PC-3 (cell line): ENCODE measurements at regions not wholly inside any gene's neighbourhood (a gene's known extent, or its start where the extent isn't known, plus 50 kb on each side); places are given as distances from the start of the nearest gene placed in this dataset.

Experiments used
- CTCF ChIP-seq: fragments of 300-600 bp; sonication (generic); conservative IDR thresholded peaks from 2 replicates; pipeline ENCODE4 v1.5.1; 2017; ENCODE audit warnings: antibody characterized with exemption, low read depth, mild to moderate bottlenecking, low read length
- EZH2phosphoT487 ChIP-seq: fragments of 300-600 bp; sonication (generic); IDR thresholded peaks from 2 replicates; pipeline ENCODE4 v1.6.1; 2018; ENCODE audit warnings: mild to moderate bottlenecking, antibody characterized with exemption, low read length, borderline replicate concordance

- TF ChIP-seq EZH2phosphoT487 (no peak), CTCF (peak; percentile 51)
Observed at GRCh38 chr4:77418333-77418732, 187.3 kb upstream of the CXCL13 start.
